Breast epithelium (tissue), 3 donors: ENCODE measurements at regions not wholly inside any gene's neighbourhood (a gene's known extent, or its start where the extent isn't known, plus 50 kb on each side); places are given as distances from the start of the nearest gene placed in this dataset.

Source experiments
- POLR2A ChIP-seq: fragments of 450-650 bp; IDR thresholded peaks from one replicate; pipeline ENCODE4 v1.6.1; 2016; ENCODE audit warnings: antibody characterized with exemption, mild to moderate bottlenecking, moderate library complexity
- POLR2AphosphoS5 ChIP-seq, 3 donors: sonication (generic); formaldehyde crosslinking; IDR thresholded peaks; one replicate each; pipeline ENCODE4 v1.6.1; 2017; ENCODE audit warnings: antibody characterized with exemption in 3 of 3
- TF ChIP-seq, protein P1 (sequence below), 3 donors: fragments of 450-650 bp; IDR thresholded peaks; one replicate each; pipeline ENCODE4 v1.5.1; 2016 to 2017; ENCODE audit warnings: antibody characterized with exemption in 3 of 3, mild to moderate bottlenecking in 3 of 3, moderate library complexity in 3 of 3

DNA sequence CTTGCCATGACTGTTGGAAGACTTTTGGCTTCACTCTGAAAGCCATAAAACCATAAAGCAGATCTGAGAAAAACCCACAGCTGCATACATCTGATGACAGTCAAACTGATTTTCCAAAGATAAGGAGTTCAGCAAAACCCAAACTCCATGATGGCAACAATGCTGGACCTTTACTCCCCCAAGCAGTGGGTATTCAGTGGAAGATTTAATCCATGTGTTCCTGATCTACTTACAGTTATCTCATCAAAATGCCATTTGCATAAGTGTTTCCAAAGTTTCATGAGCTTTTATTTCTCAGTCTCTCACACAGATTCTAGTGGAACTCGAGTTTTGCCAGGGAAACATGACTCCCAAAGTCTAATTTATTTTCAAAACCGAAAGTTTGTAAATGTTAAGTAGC lies 184.9 kb downstream of the ZC3H11B start:
- TF ChIP-seq POLR2A = no peak
- TF ChIP-seq, protein P1, sequence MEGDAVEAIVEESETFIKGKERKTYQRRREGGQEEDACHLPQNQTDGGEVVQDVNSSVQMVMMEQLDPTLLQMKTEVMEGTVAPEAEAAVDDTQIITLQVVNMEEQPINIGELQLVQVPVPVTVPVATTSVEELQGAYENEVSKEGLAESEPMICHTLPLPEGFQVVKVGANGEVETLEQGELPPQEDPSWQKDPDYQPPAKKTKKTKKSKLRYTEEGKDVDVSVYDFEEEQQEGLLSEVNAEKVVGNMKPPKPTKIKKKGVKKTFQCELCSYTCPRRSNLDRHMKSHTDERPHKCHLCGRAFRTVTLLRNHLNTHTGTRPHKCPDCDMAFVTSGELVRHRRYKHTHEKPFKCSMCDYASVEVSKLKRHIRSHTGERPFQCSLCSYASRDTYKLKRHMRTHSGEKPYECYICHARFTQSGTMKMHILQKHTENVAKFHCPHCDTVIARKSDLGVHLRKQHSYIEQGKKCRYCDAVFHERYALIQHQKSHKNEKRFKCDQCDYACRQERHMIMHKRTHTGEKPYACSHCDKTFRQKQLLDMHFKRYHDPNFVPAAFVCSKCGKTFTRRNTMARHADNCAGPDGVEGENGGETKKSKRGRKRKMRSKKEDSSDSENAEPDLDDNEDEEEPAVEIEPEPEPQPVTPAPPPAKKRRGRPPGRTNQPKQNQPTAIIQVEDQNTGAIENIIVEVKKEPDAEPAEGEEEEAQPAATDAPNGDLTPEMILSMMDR (IDR thresholded peaks at IDR 0.05) = no peak
- no peak for TF ChIP-seq POLR2AphosphoS5 (IDR thresholded peaks at IDR 0.05)
